DMS153 treated with DMSO at 0.1 percent for 48 hours (cell line): ENCODE measurements at regions not wholly inside any gene's neighbourhood (a gene's known extent, or its start where the extent isn't known, plus 50 kb on each side); places are given as distances from the start of the nearest gene placed in this dataset.
"Not testable (repeated sequence)": the region's sequence is repeated elsewhere in the genome, so short reads cannot be mapped to it uniquely, and the experiment has no call there.

Experiments
- DNase-seq: peaks from one replicate; lab custom pipeline; 2025; ENCODE audit not compliant: unreplicated experiment; lab: John Stamatoyannopoulos, UW

GRCh38 chr2:188645986-188646385 lies 328.2 kb upstream of the COL3A1 start:
- DNase-seq = no peak

GRCh38 chr2:188647430-188648070 lies 326.6 kb upstream of the COL3A1 start:
- DNase-seq = no peak

- DNase-seq = no peak
These were observed 314.3 kb upstream of the COL3A1 start for GRCh38 chr2:188659656-188660406.

- DNase-seq = no peak
These were observed 310.9 kb upstream of the COL3A1 start for GRCh38 chr2:188663301-188663700.

GRCh38 chr2:188664416-188664815 lies 309.8 kb upstream of the COL3A1 start:
- no peak for DNase-seq

GRCh38 chr2:188664951-188665595 lies 309.1 kb upstream of the COL3A1 start:
- DNase-seq = no peak

- DNase-seq = no peak
These were observed 308.4 kb upstream of the COL3A1 start for GRCh38 chr2:188665727-188666304.

GRCh38 chr2:188666503-188666902 lies 307.7 kb upstream of the COL3A1 start:
- no peak for DNase-seq

GRCh38 chr2:188668017-188668680 lies 306.0 kb upstream of the COL3A1 start:
- no peak for DNase-seq

- DNase-seq = no peak
These were observed 298.7 kb upstream of the COL3A1 start for GRCh38 chr2:188675391-188676009.

- DNase-seq = no peak
These were observed 298.2 kb upstream of the COL3A1 start for GRCh38 chr2:188676010-188676400.

- DNase-seq = no peak
These were observed 297.0 kb upstream of the COL3A1 start for GRCh38 chr2:188677142-188677541.

GRCh38 chr2:188678882-188679281 lies 295.3 kb upstream of the COL3A1 start:
- no peak for DNase-seq

- DNase-seq = no peak
These were observed 291.3 kb upstream of the COL3A1 start for GRCh38 chr2:188682838-188683237.

GRCh38 chr2:188684795-188685194 lies 289.4 kb upstream of the COL3A1 start:
- DNase-seq = no peak

- DNase-seq = no peak
These were observed 281.1 kb upstream of the COL3A1 start for GRCh38 chr2:188693111-188693510.

- no peak for DNase-seq
These were observed 280.4 kb upstream of the COL3A1 start for GRCh38 chr2:188693771-188694170.

- no peak for DNase-seq
These were observed 278.2 kb upstream of the COL3A1 start for GRCh38 chr2:188695953-188696352.

GRCh38 chr2:188698151-188698550 lies 276.0 kb upstream of the COL3A1 start:
- DNase-seq = not testable (repeated sequence)

- no peak for DNase-seq
These were observed 272.3 kb upstream of the COL3A1 start for GRCh38 chr2:188701836-188702235.

GRCh38 chr2:188705191-188705590 lies 269.0 kb upstream of the COL3A1 start:
- DNase-seq = no peak
